ENCODE measurements at regions not wholly inside any gene's neighbourhood (a gene's known extent, or its start where the extent isn't known, plus 50 kb on each side); places are given as distances from the start of the nearest gene placed in this dataset.

- TF ChIP-seq RAD21 (IDR thresholded peaks at IDR 0.05; ENCODE audit: low read length), result no peak
- TF ChIP-seq CTCF (IDR thresholded peaks at IDR 0.05), result no peak
- no peak for TF ChIP-seq POLR2AphosphoS5 (IDR thresholded peaks at IDR 0.05; ENCODE audit: low read depth, low read length)
- no peak for TF ChIP-seq GATA2 (CRISPR knock-in tag; IDR thresholded peaks at IDR 0.05)
- TF ChIP-seq FOSL2 (IDR thresholded peaks at IDR 0.05; ENCODE audit: borderline replicate concordance, low read depth), result no peak
- no peak for TF ChIP-seq USF2 (IDR thresholded peaks at IDR 0.05; ENCODE audit: borderline replicate concordance, low read depth, low read length)
- no peak for TF ChIP-seq NFIC (IDR thresholded peaks at IDR 0.05; ENCODE audit: borderline replicate concordance)
- TF ChIP-seq YY1 (IDR thresholded peaks at IDR 0.05; ENCODE audit: low read depth), result no peak
- no peak for TF ChIP-seq RCOR1 (IDR thresholded peaks at IDR 0.05; ENCODE audit: low read length)
Observed at GRCh38 chrX:4110964-4111363, 397.5 kb upstream of the PRKX start.

Measured in SK-N-SH (cell line).